HG03521 (cell line): ENCODE measurements at regions not wholly inside any gene's neighbourhood (a gene's known extent, or its start where the extent isn't known, plus 50 kb on each side); places are given as distances from the start of the nearest gene placed in this dataset.

ENCODE experiments used
- ATAC-seq: cut with Tn5 transposase; IDR thresholded peaks from one replicate; pipeline ENCODE4 v1.9.1; 2021; ENCODE audit warnings: mild to moderate bottlenecking, moderate library complexity; ENCODE audit not compliant: unreplicated experiment

DNA sequence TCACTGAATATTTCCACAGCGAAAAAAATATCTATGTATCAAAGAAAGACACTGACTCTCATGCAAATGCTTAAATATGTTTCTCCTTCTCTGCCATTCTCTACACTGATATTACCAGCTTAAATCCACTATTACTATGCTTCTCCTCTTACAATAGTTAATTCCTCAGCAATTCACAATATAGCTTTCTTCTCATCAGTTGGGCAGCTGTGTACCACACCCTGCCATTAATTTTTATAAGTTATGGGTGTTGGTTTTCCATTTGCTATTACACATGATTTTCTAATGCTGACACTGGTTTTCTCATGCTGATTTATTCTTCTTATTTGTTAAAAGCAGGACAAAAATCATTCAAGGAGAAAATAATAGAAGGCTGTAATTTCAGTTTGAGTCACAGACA lies 251.8 kb downstream of the TBX15 start:
- no peak for ATAC-seq

DNA sequence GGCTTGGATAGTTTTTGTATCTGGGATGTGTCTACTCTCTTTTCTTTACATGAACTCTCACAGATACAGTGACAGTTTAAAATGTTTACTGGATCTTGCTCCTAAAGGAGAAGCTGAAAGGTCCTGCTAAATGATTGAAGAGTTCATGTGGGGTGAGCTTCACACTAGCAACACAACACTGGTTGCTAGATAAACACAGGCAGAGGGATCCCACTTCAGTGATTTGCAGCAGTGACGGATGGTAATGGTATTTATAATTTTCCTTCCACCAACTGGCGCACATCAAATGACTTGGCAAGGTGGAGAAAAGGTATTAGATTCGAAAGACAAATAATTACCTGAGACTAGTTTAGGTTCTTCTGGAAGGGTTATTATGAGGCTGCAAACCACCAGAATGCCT lies 270.2 kb downstream of the TBX15 start:
- ATAC-seq, result no peak

DNA sequence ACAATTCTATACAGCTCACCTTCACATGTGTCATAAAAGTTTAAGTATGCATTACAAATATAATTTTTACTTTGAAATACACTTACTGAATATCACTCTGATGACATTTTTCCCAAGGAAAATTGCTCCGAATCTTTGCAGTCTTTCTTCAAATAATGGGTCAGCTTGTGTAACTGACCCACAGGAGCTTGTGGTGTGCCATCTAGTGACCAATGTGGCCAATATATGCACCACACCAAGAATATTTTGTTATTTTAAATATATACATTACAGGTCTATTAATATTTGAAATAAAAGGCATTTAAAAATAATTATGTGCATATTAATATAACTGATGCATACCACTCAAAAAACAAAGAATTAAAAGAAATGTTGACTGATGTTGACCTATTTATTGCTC lies 271.4 kb downstream of the TBX15 start:
- no peak for ATAC-seq

DNA sequence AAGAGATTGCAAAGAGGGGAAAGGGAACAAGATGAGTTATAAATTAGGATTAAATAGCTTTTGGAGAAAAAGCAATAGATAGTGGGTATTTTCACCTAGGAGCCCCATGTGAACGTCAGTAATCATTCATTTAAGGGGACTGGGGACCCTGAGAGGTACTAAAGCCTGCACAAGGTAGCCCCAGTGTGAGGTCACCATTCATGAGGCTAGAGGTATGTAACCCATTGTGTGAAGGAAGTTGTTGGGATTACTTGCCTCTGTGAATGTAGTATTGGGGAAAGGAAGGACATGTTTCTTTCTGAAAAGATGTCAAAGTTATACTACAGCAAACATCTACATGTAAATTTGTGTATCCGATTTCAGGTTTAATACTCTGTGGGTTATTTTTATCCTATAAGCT lies 276.8 kb downstream of the TBX15 start:
- no peak for ATAC-seq

DNA sequence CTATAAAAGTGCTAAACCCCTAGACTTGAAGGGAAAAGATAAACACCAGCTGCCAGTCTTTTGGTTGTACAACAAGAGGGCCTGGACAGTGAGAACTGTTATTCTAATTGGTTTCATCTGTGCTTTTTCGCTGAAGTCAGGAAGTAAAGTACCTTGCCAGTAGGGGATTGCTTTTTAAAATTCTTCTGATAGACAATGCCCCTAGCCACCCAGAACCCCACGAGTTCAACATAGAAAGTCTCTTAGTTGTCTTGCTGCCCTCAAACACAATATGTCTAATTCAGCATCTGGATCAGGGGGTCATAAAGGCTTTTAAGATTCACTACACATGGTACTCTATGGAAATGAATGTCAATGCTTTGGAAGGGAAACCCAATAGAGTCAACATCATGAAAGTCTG lies 289.2 kb downstream of the TBX15 start:
- no peak for ATAC-seq

DNA sequence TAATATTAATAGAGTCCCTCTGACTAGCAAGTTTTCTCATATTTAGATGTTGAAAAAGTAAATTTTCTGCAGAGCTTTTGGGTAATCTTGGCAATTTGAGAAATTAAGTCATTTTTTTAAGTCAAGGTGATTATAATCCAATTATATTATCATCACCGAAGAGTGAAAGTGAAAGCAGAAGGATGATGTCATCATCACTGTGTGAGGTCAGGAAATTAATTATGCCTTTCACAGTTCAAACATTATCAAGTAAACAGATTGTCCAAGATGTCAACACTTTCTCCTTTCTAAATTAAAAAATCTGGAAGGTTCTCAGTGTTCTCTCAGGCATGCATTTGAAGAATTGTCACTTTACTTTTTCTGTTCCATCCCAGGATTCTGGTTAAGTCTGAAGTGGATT lies 296.0 kb downstream of the TBX15 start:
- ATAC-seq, result no peak

DNA sequence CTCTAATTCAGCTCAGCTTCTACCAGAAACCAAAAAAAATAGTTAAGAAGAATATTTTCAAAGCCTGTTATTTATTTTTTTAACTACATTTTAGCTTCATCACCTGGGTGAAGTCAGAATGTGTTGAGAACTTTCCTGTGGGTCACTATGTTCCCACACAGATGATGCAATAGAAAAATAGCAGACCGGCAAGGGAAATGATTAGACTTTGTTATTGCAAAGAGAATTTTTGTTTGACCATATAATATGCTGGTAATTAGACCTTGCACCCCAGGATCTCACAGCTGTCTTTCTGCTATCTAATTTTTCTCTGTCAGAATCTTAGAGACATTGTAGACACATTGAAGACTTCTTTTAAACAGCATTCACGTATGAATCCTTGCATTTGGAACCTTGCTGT lies 299.3 kb downstream of the TBX15 start:
- no peak for ATAC-seq

DNA sequence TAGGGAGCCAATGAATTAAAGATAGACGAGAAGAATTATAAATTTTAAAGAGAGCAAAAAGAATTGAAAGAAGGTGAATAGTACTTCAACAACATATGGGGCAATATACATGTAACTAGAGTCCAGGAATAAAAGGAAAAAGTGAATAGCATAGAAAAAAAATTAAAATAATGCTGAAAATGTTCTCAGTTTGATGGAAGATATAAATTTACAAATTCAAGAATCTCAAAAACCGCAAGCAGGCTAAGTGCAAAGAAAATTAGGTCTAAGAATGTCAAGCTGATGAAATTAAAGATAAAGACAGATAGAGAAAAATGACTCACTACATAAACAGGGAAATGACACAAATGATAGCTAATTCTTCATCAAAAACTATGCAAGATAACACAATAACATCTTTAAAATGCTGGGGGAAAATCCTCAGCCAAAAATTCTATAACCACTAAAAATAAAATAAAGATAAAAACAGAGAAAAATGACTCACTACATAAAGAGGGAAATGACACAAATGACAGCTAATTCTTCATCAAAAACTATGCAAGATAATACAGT lies 326.3 kb downstream of the TBX15 start:
- no peak for ATAC-seq

DNA sequence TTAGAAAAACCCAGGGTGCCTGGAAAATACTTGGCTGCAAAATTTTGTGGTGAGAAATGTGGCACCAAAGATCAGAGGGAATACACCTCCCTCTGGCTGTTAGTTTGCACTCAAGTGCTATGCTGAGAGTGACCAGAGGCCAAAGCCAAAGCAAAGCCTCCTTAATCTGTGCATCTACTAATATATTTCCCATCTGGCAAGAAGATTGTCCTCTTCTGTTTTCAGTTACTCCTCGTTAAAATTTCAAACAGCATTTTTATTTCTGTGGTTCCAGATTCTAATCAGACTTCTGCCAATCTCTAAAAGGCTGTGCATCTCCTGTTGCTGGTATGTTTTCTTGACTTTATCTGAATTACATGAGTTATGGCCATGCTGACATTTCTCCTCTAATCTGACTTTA lies 327.4 kb downstream of the TBX15 start:
- ATAC-seq, result no peak

DNA sequence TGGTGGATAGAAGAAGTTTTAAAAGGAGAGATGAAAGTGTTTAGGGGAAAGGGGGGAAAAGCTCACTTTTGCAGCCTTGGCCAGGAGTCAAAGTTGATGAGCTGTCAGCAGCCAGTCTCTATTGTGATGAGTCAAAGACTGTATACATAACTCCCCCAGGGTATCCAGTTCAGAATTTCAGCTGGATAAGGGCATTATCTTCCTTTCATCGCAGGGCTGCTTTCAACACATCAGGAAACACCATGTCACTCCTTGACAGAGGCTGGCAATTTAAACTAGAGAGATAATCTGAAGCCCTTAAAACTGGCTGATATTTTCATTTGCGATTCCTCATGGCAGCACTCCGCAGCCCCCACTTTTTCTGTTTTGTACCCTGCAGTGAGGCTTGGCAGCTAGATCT lies 328.5 kb downstream of the TBX15 start:
- no peak for ATAC-seq

DNA sequence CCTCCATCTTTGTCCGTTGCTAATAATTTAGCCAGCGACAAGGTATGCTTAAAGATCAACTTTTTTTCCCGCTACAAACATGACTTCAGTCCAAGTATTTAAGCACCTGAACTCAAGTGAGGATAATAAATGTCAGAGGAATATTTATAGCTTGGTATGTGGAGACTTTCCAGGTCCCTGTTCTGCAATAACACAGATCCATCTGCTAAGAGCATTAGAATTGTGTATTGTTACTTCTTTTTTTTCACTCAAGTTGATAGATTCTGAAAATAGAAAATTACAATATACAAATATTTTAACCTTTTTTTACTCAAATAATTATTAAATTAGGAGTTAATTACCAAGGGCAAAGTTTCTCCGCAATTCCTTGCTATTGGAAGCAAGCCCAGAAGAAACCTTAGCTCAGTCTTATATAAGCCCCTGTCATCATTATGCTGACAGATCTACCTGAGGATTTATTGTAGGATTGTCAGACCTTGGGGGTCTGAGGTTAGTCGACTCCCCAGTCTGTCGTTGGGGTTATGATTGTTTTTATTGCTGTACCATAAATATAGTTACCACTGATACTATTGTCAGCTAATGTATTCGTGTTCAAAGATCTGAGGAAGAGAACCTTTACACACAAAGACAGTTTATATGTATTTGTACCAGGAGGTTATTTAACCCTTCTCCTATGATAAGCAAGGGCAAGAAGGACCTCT lies 337.9 kb downstream of the TBX15 start:
- no peak for ATAC-seq

DNA sequence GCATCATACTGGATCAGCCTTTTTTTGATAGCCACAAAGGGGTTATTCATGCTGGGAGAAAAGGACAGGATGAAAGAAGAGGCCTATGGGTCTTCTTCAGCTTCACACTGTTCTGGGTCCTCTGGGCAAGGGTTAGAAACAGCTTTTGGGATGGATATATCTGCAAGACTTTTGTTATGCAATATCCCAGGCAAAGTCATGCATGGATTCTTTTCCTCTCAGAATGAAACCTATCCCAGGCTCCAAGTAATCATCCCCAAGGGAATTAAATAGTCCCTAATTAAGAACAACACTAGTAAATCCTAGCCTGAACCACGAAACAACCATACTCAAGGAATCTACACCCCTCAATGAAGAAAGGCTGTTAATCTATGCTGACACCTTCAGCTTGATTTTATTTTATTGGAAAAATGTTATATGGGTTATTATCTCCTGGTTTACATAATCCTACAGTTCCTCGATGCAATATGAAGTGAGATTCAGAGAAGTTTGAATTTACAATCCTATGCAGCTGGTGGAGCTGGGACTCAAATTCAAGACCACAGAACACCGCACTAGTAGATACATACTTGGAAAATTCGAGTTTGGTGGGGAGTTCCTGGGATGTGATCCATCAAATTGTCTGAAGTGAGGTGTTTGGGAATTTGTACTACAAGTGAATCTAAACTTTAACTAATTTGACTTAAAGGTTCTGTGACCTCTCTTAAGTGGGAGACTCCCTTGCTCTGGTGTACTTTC lies 338.6 kb downstream of the TBX15 start:
- ATAC-seq, result no peak

DNA sequence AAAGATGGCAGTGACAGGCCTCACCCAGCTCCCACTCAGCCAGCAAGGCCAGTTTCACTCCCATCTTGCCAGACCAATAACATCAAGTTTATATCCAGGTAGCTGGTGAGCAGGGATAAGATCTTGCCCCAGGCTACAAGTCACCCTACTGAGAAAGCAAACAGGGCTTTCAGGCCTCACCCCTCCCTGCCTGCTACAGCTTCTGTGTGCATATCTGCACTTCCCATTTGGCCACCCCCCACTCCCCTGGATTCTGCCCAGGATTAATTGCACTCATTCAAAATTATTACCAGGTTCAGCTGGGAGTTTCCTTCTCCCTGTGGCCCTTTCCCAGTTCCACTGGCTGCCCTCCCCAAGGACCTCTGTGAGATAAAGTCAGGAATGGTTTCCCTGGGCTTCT lies 352.1 kb downstream of the TBX15 start:
- ATAC-seq, result no peak

DNA sequence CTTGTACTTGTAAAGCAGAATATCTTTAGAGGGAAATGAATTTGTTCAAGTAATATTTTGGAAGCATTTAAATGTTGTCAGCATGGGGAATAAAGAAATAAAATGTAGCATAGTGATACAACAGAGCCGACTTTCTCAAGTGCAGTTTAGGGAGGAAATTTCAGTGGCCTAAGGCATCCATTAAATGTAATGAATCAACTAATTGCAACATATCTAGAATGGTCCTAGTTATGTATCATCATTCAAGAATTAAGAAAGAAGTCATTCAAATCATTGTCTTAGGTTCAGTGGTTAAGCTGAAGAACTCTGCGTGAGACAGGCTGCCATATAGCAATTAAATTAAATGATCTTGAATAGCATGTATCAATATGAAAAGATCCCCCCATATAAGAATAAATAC lies 360.7 kb downstream of the TBX15 start:
- ATAC-seq, result no peak

DNA sequence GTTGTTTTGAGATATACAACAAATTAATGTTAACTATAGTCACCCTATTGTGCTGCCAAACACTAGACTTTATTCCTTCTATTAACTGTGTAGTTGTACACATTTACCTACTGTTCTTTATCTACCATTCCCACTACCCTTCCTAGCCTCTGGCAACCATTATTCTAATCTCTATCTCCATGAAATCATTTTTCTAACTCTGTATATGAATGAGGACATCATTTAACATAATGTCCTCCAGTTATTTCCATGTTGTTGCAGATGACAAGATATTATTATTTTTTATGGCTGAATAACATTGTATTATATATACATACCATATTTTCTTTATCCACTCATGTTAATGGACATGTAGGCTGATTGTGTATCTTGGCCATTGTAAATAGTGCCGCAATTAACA lies 366.3 kb downstream of the TBX15 start:
- no peak for ATAC-seq

DNA sequence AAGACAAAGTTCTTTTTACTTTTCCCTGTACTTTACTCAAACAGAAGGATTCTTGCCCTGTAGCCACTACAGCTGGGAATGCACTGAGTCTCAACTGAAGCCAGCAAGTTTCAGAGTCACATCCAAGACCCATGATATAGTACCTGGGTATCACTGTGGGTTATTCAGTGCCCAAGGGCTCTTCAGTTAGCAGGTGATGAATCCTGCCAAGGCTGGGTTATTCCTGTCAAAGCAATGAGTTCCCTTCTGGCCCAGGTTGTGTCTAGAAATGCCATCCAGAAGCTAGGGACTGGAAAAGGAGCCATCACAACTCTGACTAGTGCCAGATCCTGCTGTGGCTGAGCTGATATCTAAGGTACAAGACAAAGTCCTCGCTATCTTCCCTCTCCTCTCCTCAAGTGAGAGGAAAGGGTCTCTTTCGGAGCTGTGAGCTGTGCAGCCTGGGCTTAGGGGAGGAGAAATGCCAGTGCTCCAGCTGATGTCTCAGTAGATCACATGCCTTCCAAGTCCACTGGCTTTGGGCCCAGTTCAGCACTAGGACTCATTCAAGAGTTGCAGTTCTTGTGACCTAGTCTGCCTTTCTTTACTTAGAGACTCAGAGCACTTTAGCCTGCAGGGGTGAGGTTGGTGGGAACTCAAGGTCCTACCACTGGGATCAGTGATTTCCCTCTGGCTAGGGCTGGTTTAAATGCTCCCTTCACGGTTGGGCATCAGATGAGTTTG lies 369.4 kb downstream of the TBX15 start:
- no peak for ATAC-seq

DNA sequence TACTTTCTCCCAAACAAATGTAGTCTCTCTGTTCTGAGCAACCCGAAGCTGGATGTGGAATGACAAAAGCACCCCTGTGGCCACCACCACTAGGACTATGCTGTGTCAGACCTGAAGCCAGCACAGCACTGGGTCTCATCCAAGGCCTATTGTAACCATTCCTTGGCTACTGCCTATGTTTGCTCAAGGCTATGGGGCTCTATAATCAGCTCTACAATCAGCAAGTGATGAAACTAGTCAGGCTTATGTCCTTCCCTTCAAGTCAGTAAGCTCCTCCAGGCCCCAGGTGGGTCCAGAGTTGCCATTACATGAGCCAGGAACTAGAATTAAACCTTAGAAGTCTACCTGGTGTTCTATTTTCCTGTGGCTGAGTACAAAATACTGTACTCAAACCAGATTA lies 370.2 kb downstream of the TBX15 start:
- ATAC-seq, result no peak

DNA sequence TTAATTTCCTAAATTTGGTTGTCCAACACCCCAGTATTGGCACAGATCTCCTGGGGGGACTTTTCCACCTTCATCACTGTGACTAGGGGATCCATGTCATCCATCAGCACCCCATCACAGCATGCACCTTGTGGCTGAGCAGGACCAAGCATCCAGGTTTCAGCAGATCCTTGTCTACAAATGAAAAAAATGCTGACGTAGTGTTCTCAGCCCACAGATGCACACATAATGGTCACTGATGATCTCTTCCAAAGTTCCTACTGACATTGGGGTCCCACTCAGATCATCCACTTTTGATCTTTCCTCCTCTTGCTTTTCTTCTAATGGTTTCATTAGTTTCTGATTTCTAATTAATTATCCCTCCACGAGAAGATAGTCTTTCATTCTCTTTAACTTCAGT lies 373.1 kb downstream of the TBX15 start:
- no peak for ATAC-seq

DNA sequence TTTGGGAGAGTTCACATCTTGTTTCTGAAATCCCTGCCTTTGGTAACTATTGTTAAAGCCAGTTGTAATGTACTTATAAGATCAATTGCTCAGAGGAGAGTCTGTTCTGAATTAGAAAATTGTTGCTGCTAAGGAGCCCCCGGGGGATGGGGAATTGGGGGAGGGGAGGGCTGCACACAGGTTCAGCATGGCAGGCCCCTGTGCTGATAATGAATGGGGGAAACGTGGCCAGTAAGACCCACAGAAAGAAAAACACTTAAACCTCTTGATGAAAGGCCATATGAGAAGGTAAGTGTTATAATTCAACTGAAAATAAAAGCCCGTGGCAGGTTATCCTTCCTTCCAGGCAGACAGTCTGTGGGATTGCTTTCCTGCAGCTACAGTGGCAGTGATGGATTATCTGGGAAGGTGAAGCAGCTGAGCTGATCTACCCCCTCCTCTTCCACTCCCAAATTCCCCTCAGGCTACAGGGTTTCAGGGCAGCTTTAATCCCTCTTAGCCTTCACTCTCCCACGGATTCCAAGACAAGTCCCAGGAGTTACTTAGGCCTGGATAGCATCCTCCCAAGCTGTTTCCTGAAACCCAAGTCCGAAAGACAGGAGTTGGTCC lies 398.8 kb downstream of the TBX15 start:
- ATAC-seq, result no peak

DNA sequence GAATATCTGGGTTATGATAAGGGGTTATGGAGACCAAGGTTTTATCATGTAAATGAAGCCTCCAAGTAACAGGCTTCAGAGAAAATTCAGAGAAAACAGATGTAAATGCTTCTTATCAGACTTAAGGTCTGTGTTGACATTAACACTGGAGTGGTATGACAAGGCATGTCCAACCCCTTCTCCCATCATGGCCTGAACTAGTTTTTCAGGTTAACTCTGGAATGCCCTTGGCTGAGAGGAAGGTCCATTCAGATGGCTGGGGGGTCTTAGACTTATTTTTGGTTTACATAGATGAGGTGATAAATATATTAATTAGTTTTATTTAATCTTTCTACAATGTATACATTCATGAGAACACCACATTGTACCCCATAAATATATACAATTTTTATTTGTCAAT lies 399.6 kb downstream of the TBX15 start:
- no peak for ATAC-seq

DNA sequence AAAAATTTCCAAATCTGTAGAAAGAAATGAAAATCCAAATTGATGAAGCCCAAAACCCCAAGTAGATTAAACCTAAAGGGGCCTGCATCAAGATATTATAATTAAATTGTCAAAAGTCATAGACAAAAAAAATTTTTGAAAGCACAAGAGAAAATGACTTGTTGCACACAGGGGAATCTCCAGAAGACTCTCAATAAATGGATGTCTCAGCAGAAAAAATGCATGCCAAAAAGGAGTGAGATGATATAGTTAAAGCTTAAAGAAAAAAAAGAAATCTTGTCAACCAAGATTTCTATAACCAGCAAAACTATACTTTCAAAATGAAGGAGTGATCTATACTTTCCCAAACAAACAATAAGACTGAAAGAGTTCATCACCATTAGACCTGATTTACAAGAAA lies 393.2 kb upstream of the SPAG17 start:
- no peak for ATAC-seq
